ENCODE measurements at regions not wholly inside any gene's neighbourhood (a gene's known extent, or its start where the extent isn't known, plus 50 kb on each side); places are given as distances from the start of the nearest gene placed in this dataset.
A peak's percentile ranks its signal among the peaks of the same experiment; 100 is the strongest.

DNA sequence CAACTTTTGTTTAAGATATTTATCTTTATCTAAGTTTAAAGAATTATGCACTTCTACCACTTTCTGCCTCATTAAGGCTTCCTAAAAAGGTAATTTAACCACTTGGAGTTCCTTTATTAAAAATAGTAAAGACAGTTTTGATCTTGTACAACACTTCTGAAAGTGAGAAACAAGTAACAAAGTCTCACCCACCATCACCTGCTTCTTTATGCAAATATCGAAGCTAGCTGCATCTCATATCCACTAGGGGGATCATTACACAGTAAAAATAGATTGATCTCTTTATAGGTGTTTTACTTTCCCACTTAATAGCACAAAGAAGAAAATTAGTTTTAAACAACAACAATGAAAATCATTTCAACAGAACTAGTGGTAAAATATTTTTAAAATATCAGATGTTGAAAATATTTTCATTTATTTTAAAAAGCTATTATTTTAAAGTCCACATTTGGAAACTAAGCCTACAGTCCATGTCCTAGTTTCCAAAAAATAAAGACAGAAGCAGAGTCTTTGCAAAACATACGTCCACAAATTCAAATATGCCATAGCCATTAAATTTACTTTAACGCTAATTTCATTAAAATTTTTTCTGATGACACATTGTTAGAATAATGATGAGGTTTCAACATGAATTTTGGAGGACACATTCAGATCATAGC is 160.0 kb upstream of the SOX5 start:
- peak in 1 of 2 experiments; percentile 23 for DNase-seq
- Histone ChIP-seq H3K4me1 (no peaks in the 10 kb centered on the region), H3K36me3 (no peaks in the 10 kb centered on the region), H3K27ac (no peak overlapping the region), H3K27me3 (no peaks in the 10 kb centered on the region), H3K9me3 (replicated peaks) (no peaks in the 10 kb centered on the region), H3K4me3 (no peak overlapping the region)

- Histone ChIP-seq H3K27me3 (no peaks in the 10 kb centered on the region), H3K27ac (no peak overlapping the region), H3K4me1 (peaks cover 3% of the 10 kb centered on the region; the same call in 1 of the 2 replicates), H3K9me3 (replicated peaks) (no peaks in the 10 kb centered on the region), H3K36me3 (no peaks in the 10 kb centered on the region), H3K4me3 (no peak overlapping the region)
- peak in 1 of 2 experiments; percentile 24 for DNase-seq
These were observed 153.2 kb upstream of the SOX5 start for GRCh38 chr12:24102676-24103075.

GRCh38 chr12:24099576-24099975 is 150.1 kb upstream of the SOX5 start:
- Histone ChIP-seq H3K4me3 (no peak overlapping the region), H3K36me3 (no peaks in the 10 kb centered on the region), H3K4me1 (peaks cover 3% of the 10 kb centered on the region; the same call in 1 of the 2 replicates), H3K9me3 (replicated peaks) (no peaks in the 10 kb centered on the region), H3K27ac (no peak overlapping the region), H3K27me3 (no peaks in the 10 kb centered on the region)
- no peak for DNase-seq

DNA sequence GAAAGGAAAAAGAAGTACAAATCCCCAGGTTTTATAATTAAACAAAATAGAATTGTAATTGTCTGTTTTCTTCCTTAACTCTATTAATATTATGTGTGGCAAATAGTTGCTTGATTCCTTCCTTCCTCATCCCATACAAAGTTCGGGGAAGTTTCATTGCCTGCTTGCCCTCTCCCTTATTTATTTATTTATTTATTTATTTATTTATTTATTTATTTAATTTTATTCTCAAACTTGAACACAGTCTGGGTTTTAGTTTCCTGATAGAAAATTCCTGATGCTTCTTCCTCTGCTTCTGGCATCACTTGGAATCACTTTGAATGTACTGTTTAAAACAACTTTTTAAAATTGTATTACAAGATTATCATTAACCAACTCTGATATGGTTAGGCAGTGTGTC is 145.8 kb upstream of the SOX5 start:
- H3K4me3 ChIP-seq = no peak overlapping the region
- no peaks in the 10 kb centered on the region for H3K27me3 ChIP-seq
- H3K36me3 ChIP-seq = no peaks in the 10 kb centered on the region
- H3K4me1 ChIP-seq = no peaks in the 10 kb centered on the region
- DNase-seq = no peak
- no peak overlapping the region for H3K27ac ChIP-seq
- H3K9me3 ChIP-seq (replicated peaks) = no peaks in the 10 kb centered on the region

DNA sequence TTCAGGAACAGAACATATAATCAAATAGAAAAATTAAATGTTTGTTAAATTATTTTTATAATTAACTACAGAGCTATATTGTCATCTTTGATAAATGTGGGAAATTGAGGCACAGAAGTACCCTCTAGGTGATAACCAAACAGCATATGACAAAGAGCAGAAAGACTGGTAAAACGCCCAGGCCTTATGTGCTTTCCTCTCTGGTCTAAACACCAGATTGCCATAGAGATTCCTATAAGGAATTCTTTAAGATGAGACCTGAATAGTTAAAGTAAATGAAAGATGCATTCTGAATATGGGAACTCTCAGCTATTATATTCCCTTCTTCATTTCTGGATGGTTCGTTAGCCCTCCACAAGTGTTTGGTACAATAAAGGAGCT is 140.0 kb upstream of the SOX5 start:
- H3K27ac ChIP-seq = no peak overlapping the region
- DNase-seq = no peak
- no peaks in the 10 kb centered on the region for H3K27me3 ChIP-seq
- H3K9me3 ChIP-seq (replicated peaks) = no peaks in the 10 kb centered on the region
- H3K4me1 ChIP-seq = no peaks in the 10 kb centered on the region
- H3K4me3 ChIP-seq = no peak overlapping the region
- no peaks in the 10 kb centered on the region for H3K36me3 ChIP-seq

- no peaks in the 10 kb centered on the region for H3K27me3 ChIP-seq
- H3K36me3 ChIP-seq = no peaks in the 10 kb centered on the region
- no peaks in the 10 kb centered on the region for H3K4me1 ChIP-seq
- H3K27ac ChIP-seq = no peak overlapping the region
- no peak for DNase-seq
- no peaks in the 10 kb centered on the region for H3K9me3 ChIP-seq (replicated peaks)
- H3K4me3 ChIP-seq = no peak overlapping the region
These were observed 139.5 kb upstream of the SOX5 start for GRCh38 chr12:24088751-24089509.

DNA sequence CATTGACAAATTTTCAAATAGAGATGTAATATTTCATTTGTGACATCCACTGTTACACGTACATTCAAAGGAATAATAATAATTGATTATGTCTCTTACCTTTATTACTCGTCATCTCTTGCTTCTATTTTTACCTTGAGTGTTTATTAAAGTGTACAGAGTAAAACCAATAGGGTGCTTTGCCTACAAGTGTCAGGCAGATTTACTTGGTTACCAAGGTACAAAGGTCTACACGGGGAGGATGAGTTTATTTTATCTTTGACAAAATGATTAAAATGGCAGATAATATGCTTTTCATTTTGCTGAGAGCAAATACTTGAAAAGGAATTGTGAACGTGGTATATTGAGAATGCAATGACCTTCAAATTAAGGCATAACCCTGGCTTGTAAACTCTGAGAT is 137.8 kb upstream of the SOX5 start:
- Histone ChIP-seq H3K27ac (no peak overlapping the region), H3K36me3 (no peaks in the 10 kb centered on the region), H3K4me1 (no peaks in the 10 kb centered on the region), H3K9me3 (replicated peaks) (no peaks in the 10 kb centered on the region), H3K27me3 (no peaks in the 10 kb centered on the region), H3K4me3 (no peak overlapping the region)
- no peak for DNase-seq

DNA sequence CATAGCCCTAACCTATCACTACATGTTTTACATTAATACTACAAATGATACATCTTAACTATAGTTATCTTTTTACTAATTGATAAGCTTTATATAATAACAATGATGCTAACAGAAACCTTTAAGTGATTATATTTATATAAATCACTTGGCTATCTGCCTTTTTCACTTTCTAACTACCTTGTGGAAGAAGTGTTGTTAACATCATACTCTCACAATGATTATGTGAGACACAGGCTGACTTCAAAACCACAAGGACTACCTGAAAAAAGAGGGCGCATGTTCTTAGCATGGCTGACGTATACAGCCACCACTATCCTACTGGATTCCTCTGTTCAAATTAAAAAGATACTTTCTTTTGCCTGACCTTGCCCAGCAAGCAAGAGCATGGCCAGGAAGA is 135.3 kb upstream of the SOX5 start:
- H3K9me3 ChIP-seq (replicated peaks) = no peaks in the 10 kb centered on the region
- H3K4me1 ChIP-seq = no peaks in the 10 kb centered on the region
- no peaks in the 10 kb centered on the region for H3K36me3 ChIP-seq
- H3K27me3 ChIP-seq = no peaks in the 10 kb centered on the region
- no peak for DNase-seq
- H3K4me3 ChIP-seq = no peak overlapping the region
- H3K27ac ChIP-seq = no peak overlapping the region

DNA sequence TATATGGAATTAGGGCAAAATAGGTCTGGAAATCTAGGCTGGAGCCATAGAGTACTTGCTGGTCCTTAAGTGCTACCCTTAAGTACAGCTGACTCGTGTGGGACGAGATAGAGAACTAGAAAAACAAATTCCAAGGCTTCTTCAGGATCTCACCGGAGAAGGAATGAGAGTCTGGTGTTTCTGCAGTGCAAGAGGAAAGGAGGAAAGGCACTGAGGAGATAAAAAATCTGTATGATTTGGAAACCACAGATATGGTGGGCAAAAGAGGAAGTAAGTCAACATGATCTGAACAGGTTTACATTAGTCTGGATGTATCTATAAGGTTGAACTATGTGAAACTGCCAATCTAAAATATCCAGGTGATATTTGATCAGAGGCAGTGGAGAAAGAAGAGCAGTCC is 134.4 kb upstream of the SOX5 start:
- Histone ChIP-seq H3K4me3 (no peak overlapping the region), H3K27ac (no peak overlapping the region), H3K36me3 (no peaks in the 10 kb centered on the region), H3K9me3 (replicated peaks) (no peaks in the 10 kb centered on the region), H3K27me3 (no peaks in the 10 kb centered on the region), H3K4me1 (no peaks in the 10 kb centered on the region)
- DNase-seq = no peak

- H3K4me1 ChIP-seq = no peaks in the 10 kb centered on the region
These were observed 132.1 kb upstream of the SOX5 start for GRCh38 chr12:24081606-24082005.

DNA sequence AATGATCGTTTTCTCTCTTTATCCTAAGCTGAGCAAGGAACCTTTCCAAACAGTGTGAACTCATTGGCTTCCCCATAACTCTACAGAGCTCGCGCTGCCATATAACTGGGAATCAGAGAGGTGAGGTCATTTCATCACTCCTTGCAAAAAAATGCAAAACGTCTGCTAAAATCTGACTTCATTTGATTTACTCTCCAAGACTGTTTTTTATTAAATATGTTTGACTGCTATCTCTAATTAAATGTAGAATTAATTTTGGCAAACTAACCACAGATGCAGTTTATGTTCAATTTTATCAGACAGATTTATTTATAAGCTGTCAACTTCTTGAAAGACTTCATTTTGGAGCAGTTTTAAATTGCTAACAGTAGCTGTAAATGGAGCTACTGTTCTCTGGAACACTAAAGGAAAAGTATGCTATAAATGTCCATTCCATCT is 131.6 kb upstream of the SOX5 start:
- H3K9me3 ChIP-seq (replicated peaks) = no peaks in the 10 kb centered on the region
- no peak overlapping the region for H3K27ac ChIP-seq
- H3K4me3 ChIP-seq = no peak overlapping the region
- no peaks in the 10 kb centered on the region for H3K36me3 ChIP-seq
- H3K4me1 ChIP-seq = no peaks in the 10 kb centered on the region
- no peaks in the 10 kb centered on the region for H3K27me3 ChIP-seq
- DNase-seq = no peak

More at GRCh38 chr12:24081606-24082005, 132.1 kb upstream of the SOX5 start:
- no peak for DNase-seq
- Histone ChIP-seq H3K9me3 (replicated peaks) (no peaks in the 10 kb centered on the region), H3K4me3 (no peak overlapping the region), H3K27ac (no peak overlapping the region), H3K36me3 (no peaks in the 10 kb centered on the region), H3K27me3 (no peaks in the 10 kb centered on the region)

DNA sequence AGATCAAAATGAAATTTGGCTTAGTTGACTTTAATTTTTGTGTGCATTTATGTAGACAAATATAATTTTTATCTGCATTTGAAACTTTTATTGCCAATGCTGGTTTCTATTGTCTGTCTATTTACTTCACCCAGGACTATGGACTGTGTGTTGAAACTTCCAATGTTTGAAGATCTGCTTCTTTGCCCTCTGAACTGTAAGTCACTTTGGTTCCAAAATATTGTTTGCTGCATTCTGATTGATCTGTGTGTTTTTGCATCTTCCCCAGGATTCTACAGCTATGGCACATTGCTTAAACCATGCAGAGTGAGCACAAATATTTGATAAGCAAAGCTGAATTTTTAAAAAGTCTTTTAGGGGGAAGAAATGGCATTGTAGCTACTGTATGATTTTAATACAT is 131.0 kb upstream of the SOX5 start:
- no peaks in the 10 kb centered on the region for H3K36me3 ChIP-seq
- no peak overlapping the region for H3K27ac ChIP-seq
- H3K9me3 ChIP-seq (replicated peaks) = no peaks in the 10 kb centered on the region
- no peaks in the 10 kb centered on the region for H3K27me3 ChIP-seq
- no peak overlapping the region for H3K4me3 ChIP-seq
- no peaks in the 10 kb centered on the region for H3K4me1 ChIP-seq
- DNase-seq = no peak

DNA sequence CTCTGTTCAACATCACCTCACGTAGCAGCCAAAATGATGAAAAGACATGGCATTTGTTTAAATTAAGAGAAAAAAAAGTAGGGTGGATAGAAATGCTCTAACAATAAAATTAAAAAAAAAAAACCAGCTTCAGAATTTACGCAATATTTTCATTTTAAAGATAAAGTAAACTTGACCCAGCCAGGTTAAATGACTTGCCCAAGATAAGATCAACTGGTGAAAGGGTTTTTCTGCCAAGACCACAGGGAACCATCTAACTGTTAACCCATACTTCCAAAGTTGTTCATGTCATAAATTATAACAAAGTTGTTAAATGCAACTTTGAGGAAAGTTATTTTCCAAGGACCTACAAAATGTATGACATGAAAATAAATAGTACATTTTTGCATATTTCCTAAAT is 129.6 kb upstream of the SOX5 start:
- Histone ChIP-seq H3K36me3 (no peaks in the 10 kb centered on the region), H3K27ac (no peak overlapping the region), H3K4me1 (no peaks in the 10 kb centered on the region), H3K27me3 (no peaks in the 10 kb centered on the region), H3K9me3 (replicated peaks) (no peaks in the 10 kb centered on the region), H3K4me3 (no peak overlapping the region)
- no peak for DNase-seq

GRCh38 chr12:24078318-24078765 is 128.9 kb upstream of the SOX5 start:
- Histone ChIP-seq H3K27ac (no peak overlapping the region), H3K4me3 (no peak overlapping the region), H3K27me3 (no peaks in the 10 kb centered on the region), H3K36me3 (no peaks in the 10 kb centered on the region), H3K9me3 (replicated peaks) (no peaks in the 10 kb centered on the region), H3K4me1 (no peaks in the 10 kb centered on the region)
- no peak for DNase-seq

GRCh38 chr12:24077161-24077560 is 127.7 kb upstream of the SOX5 start:
- Histone ChIP-seq H3K4me1 (peaks cover 2% of the 10 kb centered on the region), H3K27me3 (no peaks in the 10 kb centered on the region), H3K4me3 (no peak overlapping the region), H3K9me3 (replicated peaks) (no peaks in the 10 kb centered on the region), H3K27ac (no peak overlapping the region), H3K36me3 (no peaks in the 10 kb centered on the region)
- DNase-seq = no peak

DNA sequence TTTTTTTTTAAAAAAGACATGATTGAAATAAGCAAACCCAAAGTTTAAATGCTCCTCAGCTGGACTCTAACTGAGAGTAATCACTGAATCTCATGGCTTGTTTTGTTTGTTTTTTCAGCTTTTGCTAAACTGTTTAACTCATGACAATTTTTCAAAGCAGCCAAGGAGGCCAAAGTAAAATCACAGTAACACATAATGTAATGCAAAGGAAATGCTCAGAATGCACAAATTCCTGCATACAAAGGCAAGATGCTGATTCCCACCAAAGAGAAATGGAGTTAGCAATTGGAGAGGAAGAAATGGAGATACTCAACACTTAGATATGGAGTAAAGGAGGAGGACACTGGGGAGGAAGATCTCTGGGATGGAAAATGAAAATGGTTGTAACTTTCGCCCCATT is 126.2 kb upstream of the SOX5 start:
- no peaks in the 10 kb centered on the region for H3K27me3 ChIP-seq
- no peaks in the 10 kb centered on the region for H3K9me3 ChIP-seq (replicated peaks)
- DNase-seq = no peak
- H3K36me3 ChIP-seq = no peaks in the 10 kb centered on the region
- no peak overlapping the region for H3K4me3 ChIP-seq
- peaks cover 12% of the 10 kb centered on the region for H3K4me1 ChIP-seq
- no peak overlapping the region for H3K27ac ChIP-seq
